GM18907 (cell line): ENCODE measurements at regions not wholly inside any gene's neighbourhood (a gene's known extent, or its start where the extent isn't known, plus 50 kb on each side); places are given as distances from the start of the nearest gene placed in this dataset.
"Not testable (repeated sequence)": the region's sequence is repeated elsewhere in the genome, so short reads cannot be mapped to it uniquely, and the experiment has no call there.

Source experiments
- ATAC-seq: cut with Tn5 transposase; IDR thresholded peaks from one replicate; pipeline ENCODE4 v1.9.1; 2021; ENCODE audit warnings: mild to moderate bottlenecking, moderate library complexity; ENCODE audit not compliant: unreplicated experiment

GRCh38 chr4:127379499-127379898, 253.3 kb upstream of the INTU start:
- ATAC-seq = no peak

- ATAC-seq = not testable (repeated sequence)
These were observed 252.8 kb upstream of the INTU start for GRCh38 chr4:127379948-127380347.

GRCh38 chr4:127383666-127384065, 249.1 kb upstream of the INTU start:
- ATAC-seq = no peak

GRCh38 chr4:127394516-127394915, 238.2 kb upstream of the INTU start:
- no peak for ATAC-seq

GRCh38 chr4:127400276-127400675, 232.5 kb upstream of the INTU start:
- no peak for ATAC-seq

- peak; percentile 92 for ATAC-seq
These were observed 231.9 kb upstream of the INTU start for GRCh38 chr4:127400731-127401346.

GRCh38 chr4:127403471-127404084, 229.2 kb upstream of the INTU start:
- ATAC-seq = no peak

GRCh38 chr4:127406187-127406586, 226.6 kb upstream of the INTU start:
- no peak for ATAC-seq

- ATAC-seq = not testable (repeated sequence)
These were observed 225.2 kb upstream of the INTU start for GRCh38 chr4:127407572-127407971.

- ATAC-seq = no peak
These were observed 222.6 kb upstream of the INTU start for GRCh38 chr4:127410201-127410600.

- no peak for ATAC-seq
These were observed 222.1 kb upstream of the INTU start for GRCh38 chr4:127410644-127411043.

- ATAC-seq = no peak
These were observed 217.7 kb upstream of the INTU start for GRCh38 chr4:127414951-127415606.

GRCh38 chr4:127416115-127416514, 216.6 kb upstream of the INTU start:
- ATAC-seq = no peak

- ATAC-seq = no peak
These were observed 214.7 kb upstream of the INTU start for GRCh38 chr4:127417885-127418535.

GRCh38 chr4:127419431-127419830, 213.3 kb upstream of the INTU start:
- ATAC-seq = no peak

GRCh38 chr4:127421437-127421836, 211.3 kb upstream of the INTU start:
- no peak for ATAC-seq

- no peak for ATAC-seq
These were observed 207.4 kb upstream of the INTU start for GRCh38 chr4:127425202-127425845.

GRCh38 chr4:127425851-127426250, 206.9 kb upstream of the INTU start:
- ATAC-seq = no peak

- ATAC-seq = no peak
These were observed 191.2 kb upstream of the INTU start for GRCh38 chr4:127441571-127441970.

GRCh38 chr4:127445471-127445870, 187.3 kb upstream of the INTU start:
- ATAC-seq = no peak

- ATAC-seq = no peak
These were observed 186.3 kb upstream of the INTU start for GRCh38 chr4:127446427-127446885.
